DMS79 (cell line): ENCODE measurements at regions not wholly inside any gene's neighbourhood (a gene's known extent, or its start where the extent isn't known, plus 50 kb on each side); places are given as distances from the start of the nearest gene placed in this dataset.
"Not testable (repeated sequence)": the region's sequence is repeated elsewhere in the genome, so short reads cannot be mapped to it uniquely, and the experiment has no call there.

ENCODE experiments used
- DNase-seq: peaks from one replicate; lab custom pipeline; 2025; lab: John Stamatoyannopoulos, UW

GRCh38 chr7:91780521-91780920 lies 100.0 kb downstream of the MTERF1 start:
- DNase-seq, result no peak

DNA sequence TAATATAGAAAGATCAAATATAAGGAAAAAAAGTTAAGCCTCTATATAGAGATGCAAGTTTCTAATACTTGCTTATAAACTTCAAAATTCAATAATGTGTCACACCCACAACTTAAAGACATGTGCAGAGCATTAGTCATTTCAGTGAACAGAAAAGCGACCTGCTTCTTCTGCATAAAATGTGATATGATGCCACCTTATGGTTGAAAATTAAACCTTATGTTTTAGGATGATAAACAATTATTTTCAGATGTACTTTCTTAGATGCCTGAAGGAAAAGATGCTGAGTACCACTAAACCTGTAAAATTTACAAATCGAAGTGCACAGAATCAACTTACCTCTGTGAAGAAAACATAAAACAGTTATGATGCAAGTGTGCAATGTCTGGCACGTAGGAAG lies 96.0 kb downstream of the MTERF1 start:
- DNase-seq, result peak; percentile 12

GRCh38 chr7:91787931-91788330 lies 92.6 kb downstream of the MTERF1 start:
- no peak for DNase-seq

- no peak for DNase-seq
Measured at GRCh38 chr7:91789086-91789485, 91.4 kb downstream of the MTERF1 start.

DNA sequence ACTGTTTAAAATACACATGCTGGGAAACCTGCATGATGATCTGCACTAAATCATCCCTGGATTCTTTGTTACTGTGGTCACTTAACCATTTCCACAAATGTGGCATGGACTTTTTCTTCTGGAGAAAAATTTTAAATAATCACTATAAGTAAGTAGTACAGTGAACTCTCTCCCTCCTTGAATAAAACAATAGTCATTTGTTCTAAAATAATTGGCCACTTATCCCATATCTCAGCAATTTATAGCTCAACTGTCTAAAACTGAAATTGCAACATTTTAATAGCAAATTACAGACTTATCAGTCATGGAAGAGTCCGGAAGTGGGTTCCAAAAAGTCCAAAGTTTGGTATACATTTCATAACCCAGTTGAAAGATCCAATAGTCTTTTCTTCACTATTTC lies 90.9 kb downstream of the MTERF1 start:
- no peak for DNase-seq

DNA sequence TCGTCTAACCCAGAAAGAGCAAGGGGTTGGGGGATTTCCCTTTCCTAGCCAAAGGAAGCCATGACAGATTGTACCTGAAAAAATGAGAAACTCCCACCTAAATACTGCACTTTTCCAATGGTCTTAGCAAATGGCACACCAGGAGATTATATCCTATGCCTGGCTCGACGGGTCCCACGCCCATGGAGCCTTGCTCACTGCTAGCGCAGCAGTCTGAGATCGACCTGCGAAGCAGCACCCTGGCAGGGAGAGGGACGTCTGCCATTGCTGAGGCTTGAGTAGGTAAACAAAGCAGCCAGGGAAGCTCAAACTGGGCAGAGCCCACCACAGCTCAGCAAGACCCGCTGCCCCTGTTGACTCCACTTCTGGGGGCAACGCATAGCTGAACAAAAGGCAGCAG lies 89.9 kb downstream of the MTERF1 start:
- not testable (repeated sequence) for DNase-seq

GRCh38 chr7:91796122-91796521 lies 84.4 kb downstream of the MTERF1 start:
- no peak for DNase-seq

DNA sequence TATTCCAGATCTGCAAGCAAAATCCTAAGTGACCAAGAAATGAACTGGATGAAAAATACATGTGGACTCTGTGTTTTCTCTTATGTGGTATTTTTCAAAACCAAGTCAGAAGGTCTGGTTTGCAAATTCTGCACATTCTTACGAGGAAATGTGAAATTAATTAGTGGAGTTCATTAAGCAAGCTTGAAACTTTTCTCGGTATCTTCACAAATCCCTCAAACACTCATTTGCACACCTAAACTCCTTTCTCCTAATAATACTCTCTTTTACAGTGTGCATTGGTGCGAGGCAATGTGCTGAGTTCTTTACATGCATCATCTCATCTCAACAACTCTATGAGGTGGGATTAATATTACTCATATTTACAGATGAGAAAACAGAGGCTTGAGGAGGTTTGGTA lies 82.1 kb downstream of the MTERF1 start:
- peak; percentile 50 for DNase-seq

GRCh38 chr7:91800389-91800788 lies 80.1 kb downstream of the MTERF1 start:
- no peak for DNase-seq

- DNase-seq, result no peak
Measured at GRCh38 chr7:91801331-91801983, 79.0 kb downstream of the MTERF1 start.

DNA sequence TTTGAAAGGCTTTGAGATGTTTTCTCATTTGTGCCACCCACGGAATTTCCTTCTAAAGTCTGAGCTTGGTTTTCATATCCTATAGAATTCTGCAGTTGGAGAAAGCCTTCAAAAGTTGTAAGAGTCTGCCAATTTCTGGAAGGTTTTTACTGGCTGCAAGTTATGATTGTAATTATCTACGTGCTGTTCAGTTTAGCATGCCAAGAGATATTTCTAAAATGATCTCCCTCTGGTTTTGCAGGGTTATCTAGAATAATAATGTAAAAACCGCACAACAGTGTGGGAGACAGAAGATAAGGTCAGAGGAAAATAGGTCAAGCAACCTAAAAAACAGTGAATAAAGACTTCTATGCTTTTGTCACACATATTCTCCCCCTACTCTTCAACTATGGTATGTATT lies 69.3 kb downstream of the MTERF1 start:
- DNase-seq, result no peak

DNA sequence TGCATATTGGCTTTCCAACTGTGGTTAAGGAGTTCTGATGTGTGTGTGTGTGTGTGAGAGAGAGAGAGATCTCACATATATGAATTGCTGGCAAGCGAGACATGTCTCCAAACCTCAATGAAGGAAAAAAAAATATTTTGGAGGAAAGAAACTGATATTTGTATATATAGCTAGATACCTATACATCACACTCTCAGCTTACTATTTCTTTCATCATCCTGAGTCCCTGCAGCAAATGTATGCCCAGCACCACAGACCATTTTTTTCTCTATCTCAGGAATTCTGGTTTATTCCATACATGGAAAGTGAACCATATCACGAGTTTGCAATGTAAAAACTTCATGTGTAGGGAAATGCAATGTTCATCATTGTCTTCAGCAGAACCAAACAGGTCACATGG lies 68.9 kb downstream of the MTERF1 start:
- DNase-seq, result no peak

GRCh38 chr7:91812388-91812787 lies 68.1 kb downstream of the MTERF1 start:
- DNase-seq, result no peak

- no peak for DNase-seq
Measured at GRCh38 chr7:91814189-91814588, 66.3 kb downstream of the MTERF1 start.
